CD4-positive, alpha-beta T cell treated with Interleukin-15 for 1 hour (primary cell): ENCODE measurements at regions not wholly inside any gene's neighbourhood (a gene's known extent, or its start where the extent isn't known, plus 50 kb on each side); places are given as distances from the start of the nearest gene placed in this dataset.

Experiments used
- DNase-seq: peaks from one replicate; pipeline ENCODE4 v3.0.0-alpha.2; 2020

GRCh38 chr11:134905517-134905916, 493.5 kb upstream of the B3GAT1 start:
- no peak for DNase-seq

GRCh38 chr11:134904103-134904790, 492.2 kb upstream of the B3GAT1 start:
- DNase-seq: no peak

DNA sequence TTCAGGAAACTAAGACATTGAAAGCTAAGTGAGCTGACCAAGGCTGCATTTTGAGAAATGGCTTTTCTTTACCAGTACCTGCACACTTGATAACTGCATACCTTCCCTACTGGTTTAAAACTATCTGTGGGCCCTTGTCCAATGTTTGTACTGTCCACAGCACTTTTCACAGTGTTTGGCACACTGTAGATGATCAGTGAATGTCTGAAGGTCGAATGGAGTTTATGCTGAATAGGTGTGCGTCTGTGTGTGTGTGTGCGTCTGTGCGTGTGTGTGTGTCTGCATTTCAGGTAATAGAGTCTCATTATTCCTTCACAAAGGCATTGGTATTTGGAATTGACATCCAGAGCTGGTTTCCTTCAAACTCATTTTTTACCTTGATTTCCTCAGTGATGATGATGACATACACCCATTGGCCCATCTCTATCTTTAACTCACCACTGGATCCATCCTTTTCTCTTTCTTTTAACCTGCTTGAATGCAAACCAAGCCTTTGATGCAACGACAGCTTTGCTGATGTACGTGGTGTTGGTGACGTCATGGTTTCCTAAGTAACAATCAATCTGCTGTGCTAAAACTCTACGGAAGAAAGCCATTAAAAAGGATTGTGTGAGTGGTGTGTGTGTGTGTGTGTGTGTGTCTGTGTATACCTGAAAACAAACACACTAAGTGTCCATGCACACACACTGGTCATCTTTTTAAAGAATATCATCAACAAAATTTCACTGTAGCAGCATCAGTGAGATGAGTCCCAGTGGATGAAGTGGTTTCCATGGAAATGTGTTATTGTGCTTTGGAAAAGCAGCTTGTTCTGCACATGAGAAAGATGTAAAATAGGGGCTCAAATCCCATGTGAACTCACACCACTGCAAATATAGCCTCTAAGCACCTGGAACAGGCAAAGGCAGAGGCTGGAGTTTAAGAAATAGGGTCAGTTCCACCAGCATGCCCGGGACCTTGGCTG, 490.2 kb upstream of the B3GAT1 start:
- DNase-seq: no peak

- DNase-seq: no peak
Measured at GRCh38 chr11:134901542-134901941, 489.5 kb upstream of the B3GAT1 start.

- no peak for DNase-seq
Measured at GRCh38 chr11:134893810-134894685, 482.0 kb upstream of the B3GAT1 start.

- no peak for DNase-seq
Measured at GRCh38 chr11:134890446-134890845, 478.4 kb upstream of the B3GAT1 start.

DNA sequence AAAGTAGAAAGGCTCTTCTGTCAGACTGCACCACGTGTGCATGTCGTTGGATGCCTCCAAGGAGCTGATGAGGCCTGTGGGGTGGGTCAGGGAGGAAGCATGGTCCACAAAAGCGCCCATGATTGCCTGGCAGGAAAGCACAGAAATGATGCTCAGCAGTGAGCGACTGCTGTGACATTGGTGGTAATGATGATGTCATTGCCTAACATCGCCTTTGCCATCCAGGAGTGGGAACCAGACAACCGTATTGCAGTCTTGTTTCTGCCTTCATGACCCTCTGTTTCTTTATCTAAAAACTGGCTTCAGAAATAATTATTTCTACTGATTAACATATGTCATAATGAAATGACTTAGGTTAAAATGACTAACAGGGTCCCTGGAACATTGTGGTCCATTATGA, 477.8 kb upstream of the B3GAT1 start:
- no peak for DNase-seq

GRCh38 chr11:134888821-134889220, 476.8 kb upstream of the B3GAT1 start:
- no peak for DNase-seq

DNA sequence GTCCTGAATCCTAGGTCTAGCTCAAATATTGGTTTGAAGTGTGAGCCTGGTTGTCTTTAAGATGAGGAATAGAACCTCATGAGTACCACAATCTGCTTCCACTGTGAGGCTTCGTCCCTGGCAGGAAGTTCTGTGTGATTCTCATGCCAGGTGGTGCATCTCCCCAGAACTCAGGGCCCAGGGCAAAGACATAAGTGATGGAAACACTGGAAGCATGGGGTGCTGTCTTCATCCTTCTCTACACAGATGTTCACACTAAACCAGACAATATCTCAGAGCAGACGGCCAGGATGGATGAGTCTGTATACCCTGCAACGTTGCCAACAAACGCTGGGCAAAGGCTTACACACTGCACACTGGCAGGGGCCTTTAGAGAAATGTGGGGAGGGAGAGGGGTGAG, 475.9 kb upstream of the B3GAT1 start:
- no peak for DNase-seq

- DNase-seq: no peak
Measured at GRCh38 chr11:134883484-134883883, 471.4 kb upstream of the B3GAT1 start.

DNA sequence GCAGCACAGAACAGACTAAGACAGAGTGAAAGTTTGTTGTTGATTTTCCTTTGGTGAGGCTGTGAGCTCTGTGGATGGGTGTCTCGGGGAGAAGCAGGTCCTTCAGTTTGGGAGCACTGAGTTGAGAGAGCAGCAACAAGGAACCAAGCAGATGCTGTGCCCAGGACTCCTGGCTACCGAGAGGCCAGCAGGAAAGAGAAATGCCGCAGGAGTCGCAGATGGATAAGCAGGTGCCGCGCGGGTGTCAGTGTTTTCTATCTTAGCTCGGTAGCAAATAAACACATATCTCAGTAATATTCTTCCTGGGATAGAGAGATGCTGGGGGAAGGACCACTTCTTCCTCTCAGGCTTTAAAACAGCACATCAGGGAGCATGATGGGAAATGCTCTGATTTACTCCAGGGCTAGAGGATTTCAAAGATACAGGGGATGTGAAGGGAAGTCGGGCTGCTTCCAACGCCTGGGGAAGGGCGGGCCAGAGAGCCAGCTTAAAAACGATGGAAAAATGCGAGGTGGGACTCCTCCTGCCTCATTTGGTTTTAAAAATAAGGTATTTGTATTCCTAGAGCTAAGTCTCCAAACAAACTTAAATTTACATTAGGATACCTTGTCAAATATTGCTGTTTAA, 470.7 kb upstream of the B3GAT1 start:
- DNase-seq: no peak

- DNase-seq: no peak
Measured at GRCh38 chr11:134882141-134882540, 470.1 kb upstream of the B3GAT1 start.

GRCh38 chr11:134880788-134881187, 468.7 kb upstream of the B3GAT1 start:
- no peak for DNase-seq

DNA sequence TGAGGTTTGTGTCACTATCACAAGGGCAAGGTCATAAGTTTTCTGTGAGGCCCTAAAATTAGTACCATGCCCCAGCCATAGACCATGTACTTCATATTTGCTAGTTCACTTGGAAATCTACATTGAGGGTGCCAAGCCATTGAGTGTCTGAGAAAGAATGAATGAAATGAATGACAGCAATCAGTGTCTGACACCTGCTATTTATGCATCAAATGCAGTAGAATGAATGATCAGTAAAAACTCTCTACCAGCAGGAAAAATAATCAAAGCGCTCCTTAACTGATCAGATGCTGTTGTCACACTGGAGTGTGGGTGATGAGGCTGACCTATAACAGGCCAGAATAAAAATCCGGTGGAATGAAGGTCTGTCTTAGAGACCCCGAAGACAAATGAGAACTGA, 467.9 kb upstream of the B3GAT1 start:
- no peak for DNase-seq

GRCh38 chr11:134879341-134879740, 467.3 kb upstream of the B3GAT1 start:
- DNase-seq: no peak

- DNase-seq: no peak
Measured at GRCh38 chr11:134878785-134879184, 466.7 kb upstream of the B3GAT1 start.

- DNase-seq: no peak
Measured at GRCh38 chr11:134876226-134876625, 464.2 kb upstream of the B3GAT1 start.

GRCh38 chr11:134866981-134867675, 455.1 kb upstream of the B3GAT1 start:
- DNase-seq: no peak

DNA sequence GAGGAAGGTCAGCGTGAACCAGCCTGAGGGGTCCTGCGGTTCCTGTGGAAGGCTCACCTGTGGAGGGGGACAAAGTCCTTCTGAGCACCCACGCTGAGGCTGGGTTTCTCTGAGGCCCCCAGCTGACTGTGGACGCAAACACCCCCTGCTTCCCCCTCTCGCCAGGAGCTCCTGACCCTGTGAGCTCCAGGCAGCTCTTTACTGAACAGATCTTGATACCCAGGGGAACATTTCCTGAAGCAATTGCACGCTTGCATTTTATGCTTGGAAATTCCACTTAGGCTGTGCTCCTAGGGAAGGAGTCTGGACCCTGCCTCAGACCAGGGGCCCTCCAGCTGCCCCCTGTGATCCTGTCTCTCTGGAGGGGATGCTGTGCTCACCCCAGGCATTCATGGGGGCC, 454.2 kb upstream of the B3GAT1 start:
- DNase-seq: no peak

GRCh38 chr11:134864968-134865305, 452.9 kb upstream of the B3GAT1 start:
- no peak for DNase-seq

- DNase-seq: no peak
Measured at GRCh38 chr11:134864233-134864967, 452.4 kb upstream of the B3GAT1 start.
